GM21367 (cell line): ENCODE measurements at regions not wholly inside any gene's neighbourhood (a gene's known extent, or its start where the extent isn't known, plus 50 kb on each side); places are given as distances from the start of the nearest gene placed in this dataset.

ENCODE experiments used
- ATAC-seq: cut with Tn5 transposase; IDR thresholded peaks from one replicate; pipeline ENCODE4 v1.9.1; 2021; ENCODE audit not compliant: unreplicated experiment

DNA sequence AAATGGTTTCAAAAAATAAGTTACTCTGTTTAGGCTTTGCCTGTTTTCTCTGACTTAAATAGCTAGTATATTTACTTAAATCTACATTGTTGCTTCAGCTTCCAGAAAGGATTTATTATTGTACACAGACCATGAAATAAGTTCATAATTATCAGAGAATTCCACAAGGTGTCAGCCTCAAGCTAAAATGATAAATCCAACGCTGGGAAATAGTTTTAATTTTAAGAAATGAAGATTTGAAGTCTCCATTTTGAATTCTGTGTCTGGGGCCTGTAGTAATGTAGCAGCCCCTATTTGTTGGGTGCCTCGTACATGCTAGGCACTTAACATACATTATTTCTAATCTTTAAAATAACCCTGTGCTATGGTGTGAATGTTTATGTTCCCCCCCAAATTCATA, 92.6 kb upstream of the KCNMB2 start:
- ATAC-seq, result no peak

DNA sequence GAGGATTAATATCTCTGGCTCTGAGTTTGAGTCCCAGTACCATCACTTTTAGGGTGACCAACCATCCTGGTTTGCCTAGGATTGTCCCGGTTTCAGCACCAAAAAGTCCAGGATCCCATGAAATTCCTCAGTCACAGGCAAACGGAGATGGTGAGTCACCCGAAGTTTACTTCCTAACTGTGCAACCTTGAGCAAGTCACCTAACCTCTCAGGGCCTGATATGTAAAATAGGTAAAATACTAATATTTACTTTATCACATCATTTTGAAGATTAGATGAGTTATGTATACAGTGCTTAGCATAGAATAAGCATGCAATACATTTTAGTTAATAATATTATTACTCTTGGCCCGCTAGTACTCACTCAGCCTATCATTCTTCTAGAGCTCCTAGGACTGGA, 91.1 kb upstream of the KCNMB2 start:
- ATAC-seq, result no peak

- no peak for ATAC-seq
Observed at GRCh38 chr3:178446059-178446458, 90.2 kb upstream of the KCNMB2 start.

GRCh38 chr3:178450476-178450875, 85.8 kb upstream of the KCNMB2 start:
- ATAC-seq, result no peak

- no peak for ATAC-seq
Observed at GRCh38 chr3:178451799-178452198, 84.4 kb upstream of the KCNMB2 start.

DNA sequence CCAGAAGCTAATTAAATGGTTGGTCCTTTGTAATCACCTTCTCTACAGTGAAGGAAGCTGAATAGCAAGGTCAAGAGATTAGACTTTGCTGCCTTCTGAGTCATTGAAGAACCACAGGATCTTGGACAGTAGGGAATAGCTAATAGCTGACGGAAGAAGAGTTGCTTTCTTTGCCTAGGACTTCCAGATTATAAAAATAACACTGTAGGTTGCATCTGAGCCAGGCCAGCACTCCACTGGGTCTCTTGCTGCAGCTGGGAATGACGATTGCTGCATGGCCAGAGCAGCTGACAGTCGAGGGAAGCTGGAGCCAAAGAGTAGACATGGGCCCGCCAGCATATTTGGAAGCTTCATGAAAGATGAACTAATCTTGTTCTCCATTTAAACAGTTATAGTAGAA, 81.5 kb upstream of the KCNMB2 start:
- no peak for ATAC-seq

GRCh38 chr3:178455226-178455625, 81.0 kb upstream of the KCNMB2 start:
- ATAC-seq, result no peak

GRCh38 chr3:178455946-178456345, 80.3 kb upstream of the KCNMB2 start:
- no peak for ATAC-seq

- no peak for ATAC-seq
Observed at GRCh38 chr3:178456621-178457285, 79.5 kb upstream of the KCNMB2 start.

DNA sequence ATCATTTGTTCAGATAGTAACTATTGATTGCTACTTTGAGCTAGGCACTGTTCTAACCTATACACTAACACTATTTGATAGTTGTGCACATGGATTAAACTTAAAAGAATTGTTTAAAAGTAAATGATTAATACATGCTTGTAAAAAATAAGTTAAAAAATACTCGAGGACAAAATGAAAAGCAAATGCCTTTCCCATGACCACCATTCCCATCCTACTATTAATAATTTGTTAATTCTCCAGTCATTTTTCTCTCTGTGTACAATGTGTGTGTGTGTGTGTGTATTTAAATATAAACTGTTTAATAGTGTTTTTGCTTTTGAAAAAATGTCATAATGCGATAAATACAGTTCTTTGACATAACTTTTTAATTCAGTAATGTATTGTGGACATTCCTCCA, 78.7 kb upstream of the KCNMB2 start:
- no peak for ATAC-seq

DNA sequence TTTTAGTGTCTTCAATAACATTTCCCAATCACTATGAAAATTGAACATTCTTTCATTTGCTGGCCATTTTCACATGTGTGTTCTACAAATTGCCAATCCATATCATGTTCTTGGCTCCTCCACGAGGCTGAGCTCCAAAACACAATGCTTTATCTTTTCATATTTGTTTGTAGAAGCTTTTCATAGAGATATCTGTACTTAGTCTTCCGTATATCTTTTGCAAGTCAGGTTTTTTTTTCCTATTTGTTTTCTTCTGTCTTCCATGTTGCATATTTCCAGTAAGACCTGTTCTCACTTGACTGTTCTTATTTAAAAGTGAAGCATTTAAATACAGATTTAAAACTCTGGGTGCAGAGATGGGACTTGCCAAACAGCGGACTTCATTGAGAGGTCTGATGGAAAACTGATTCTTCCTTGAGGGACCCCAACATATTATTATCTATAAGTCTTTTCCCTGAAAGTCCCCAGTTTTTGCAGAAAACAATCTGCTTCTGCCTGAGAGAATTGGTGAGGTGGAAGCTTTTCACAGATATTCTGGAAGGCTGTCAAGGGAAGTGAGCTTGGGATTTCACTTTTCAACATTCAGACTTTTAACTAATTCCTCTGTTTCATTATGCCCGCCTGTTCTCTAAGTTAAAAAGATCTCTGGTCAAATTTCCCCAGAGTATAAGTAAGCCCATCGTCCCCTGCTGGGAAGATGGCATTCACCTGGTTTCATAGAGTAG, 77.8 kb upstream of the KCNMB2 start:
- ATAC-seq, result no peak

GRCh38 chr3:178459038-178459410, 77.2 kb upstream of the KCNMB2 start:
- no peak for ATAC-seq

DNA sequence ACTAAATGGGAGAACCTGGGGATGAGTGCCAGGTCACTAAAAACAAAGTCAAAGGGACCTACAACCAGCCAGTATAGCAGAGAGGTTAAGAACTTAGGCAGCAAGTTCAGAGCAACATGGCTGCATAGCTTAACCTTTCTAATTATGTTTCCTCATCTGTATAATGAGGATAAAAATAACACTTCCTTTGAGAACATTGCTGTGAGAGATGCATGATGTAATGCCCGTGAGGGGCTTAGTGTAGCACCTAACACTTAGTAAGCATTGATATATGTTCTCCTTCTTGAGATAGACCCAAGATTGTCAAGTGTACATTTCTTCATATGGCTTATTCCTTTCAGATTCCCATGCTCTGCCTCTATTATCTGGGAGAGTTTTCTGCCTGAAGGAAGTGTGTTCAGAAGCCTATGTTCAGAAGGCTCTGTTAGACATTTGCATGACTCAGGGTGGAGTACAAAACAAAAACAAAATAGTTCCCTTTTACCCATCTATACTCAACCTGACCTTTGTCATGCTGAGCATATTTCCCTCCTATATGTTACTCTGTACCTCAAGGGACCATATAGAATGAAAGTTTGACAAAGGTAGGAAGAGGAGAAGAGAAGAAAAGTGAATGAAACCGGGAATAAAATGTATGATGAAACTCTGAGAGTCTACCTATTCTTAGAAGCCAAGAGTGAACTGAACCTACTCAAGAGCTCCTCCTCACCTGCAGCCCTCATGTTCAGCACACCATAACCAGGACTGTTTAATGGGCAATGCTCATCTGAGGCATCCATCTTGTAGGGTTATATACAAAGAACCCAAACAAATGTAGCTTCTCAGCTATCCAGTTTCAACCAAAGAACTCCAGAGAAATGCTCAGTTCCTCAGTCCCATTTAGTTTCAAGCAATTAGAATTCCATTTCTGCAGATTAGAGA, 70.7 kb upstream of the KCNMB2 start:
- ATAC-seq, result peak; percentile 66

- no peak for ATAC-seq
Observed at GRCh38 chr3:178472941-178473340, 63.3 kb upstream of the KCNMB2 start.

DNA sequence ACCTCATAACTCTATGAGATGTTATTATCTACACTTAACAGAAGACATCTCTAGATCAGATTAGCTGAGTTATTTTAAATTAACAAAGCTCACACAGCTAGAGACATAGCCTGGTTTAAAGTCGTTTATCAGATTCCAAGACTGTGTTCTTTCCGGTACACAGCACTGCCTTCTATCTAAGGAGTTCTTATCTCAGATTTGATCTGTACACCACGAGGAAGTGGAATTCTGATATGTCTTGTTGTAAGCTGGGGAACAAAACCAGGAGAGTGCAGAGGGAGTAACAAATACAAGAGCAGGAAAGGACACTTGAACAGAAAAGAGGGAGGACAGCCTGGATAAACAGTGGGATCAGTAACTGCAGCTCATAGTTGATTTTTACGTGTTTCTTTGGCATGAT, 61.7 kb upstream of the KCNMB2 start:
- ATAC-seq, result no peak

GRCh38 chr3:178475062-178475461, 61.2 kb upstream of the KCNMB2 start:
- no peak for ATAC-seq

- ATAC-seq, result no peak
Observed at GRCh38 chr3:178476886-178477285, 59.4 kb upstream of the KCNMB2 start.

- ATAC-seq, result no peak
Observed at GRCh38 chr3:178479446-178479845, 56.8 kb upstream of the KCNMB2 start.

- no peak for ATAC-seq
Observed at GRCh38 chr3:178479860-178480259, 56.4 kb upstream of the KCNMB2 start.

DNA sequence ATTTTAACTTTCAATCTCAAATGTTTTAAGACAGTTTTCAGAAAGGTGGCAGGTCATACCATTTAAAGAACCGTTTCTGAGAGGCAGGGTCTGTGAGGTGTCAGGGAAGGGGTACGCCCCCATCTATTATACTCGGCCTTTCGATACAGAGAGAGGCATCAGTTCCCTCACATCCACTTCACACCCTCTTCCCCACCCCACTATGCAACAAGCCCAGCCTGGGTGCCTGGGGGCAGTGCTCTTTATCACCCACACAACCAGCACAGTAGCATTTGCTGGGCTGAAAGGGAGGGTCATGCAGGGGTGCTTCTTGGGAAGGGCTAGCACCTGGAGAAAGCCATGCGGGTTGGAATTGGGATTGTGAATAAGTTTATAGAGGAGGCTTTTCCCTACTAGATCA, 56.0 kb upstream of the KCNMB2 start:
- peak; percentile 12 for ATAC-seq

DNA sequence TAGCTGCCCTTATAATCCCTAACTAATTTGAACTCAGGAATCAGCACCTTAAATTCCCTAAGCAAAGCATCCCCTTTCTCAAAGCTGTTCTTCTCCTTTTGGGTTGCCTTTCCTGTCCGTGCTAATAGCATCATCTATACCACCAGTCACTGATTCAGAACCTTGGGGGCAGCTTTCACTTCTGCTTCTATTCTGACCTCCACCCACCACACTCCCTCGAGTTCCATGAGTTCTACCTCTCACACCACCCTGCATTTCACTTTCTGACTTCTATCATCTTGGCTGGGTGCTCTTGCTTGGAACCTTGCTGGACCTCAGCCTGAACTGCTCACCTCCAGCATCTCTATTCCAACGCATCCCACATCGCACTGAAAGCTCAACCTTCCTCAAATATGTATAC, 55.4 kb upstream of the KCNMB2 start:
- peak; percentile 100 for ATAC-seq

DNA sequence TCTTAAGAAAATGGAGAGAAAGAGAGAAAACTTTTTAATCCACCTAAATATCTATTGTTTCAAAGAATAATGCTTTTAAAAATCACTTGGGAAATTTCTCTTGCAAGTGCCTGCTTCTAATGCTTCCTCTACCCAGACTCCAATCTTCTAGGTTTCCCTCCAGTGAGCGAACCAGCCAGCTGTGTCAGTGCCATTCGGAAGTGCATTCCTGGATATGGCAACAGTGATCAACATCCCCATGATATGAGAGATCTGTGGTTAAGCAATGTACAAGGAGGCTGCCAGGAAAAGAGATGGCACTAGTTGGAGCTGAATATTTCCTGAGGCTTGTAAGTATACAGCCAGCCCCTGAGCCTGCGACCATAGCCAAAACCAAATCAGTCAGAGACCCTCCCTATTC, 53.3 kb upstream of the KCNMB2 start:
- no peak for ATAC-seq
